GM06990 (cell line): ENCODE measurements at regions not wholly inside any gene's neighbourhood (a gene's known extent, or its start where the extent isn't known, plus 50 kb on each side); places are given as distances from the start of the nearest gene placed in this dataset.
"Not testable (repeated sequence)": the region's sequence is repeated elsewhere in the genome, so short reads cannot be mapped to it uniquely, and the experiment has no call there.

Experiments used
- DNase-seq: peaks from one replicate; pipeline ENCODE4 v3.0.0-alpha.2; 2011; ENCODE audit not compliant: insufficient read length; ENCODE audit errors: extremely low read depth
- H3K27me3 ChIP-seq: replicated peaks from 2 replicates; pipeline ENCODE4 v1.6.0; 2011; ENCODE audit warnings: low read length; ENCODE audit not compliant: control insufficient read depth, insufficient read depth
- H3K36me3 ChIP-seq: 2 replicates; pipeline ENCODE4 v1.5.1; 2011; ENCODE audit warnings: low read length; ENCODE audit not compliant: control insufficient read depth, insufficient read depth
- H3K4me3 ChIP-seq: replicated peaks from 2 replicates; pipeline ENCODE4 v1.5.1; 2011; ENCODE audit warnings: low read depth, mild to moderate bottlenecking, control low read depth, low read length
- TF ChIP-seq, protein P1 (sequence below): IDR thresholded peaks from 2 replicates; pipeline ENCODE4 v1.5.1; 2011; ENCODE audit warnings: low read length, control low read depth, mild to moderate bottlenecking, inconsistent platforms; ENCODE audit not compliant: insufficient read depth, poor library complexity, severe bottlenecking

DNA sequence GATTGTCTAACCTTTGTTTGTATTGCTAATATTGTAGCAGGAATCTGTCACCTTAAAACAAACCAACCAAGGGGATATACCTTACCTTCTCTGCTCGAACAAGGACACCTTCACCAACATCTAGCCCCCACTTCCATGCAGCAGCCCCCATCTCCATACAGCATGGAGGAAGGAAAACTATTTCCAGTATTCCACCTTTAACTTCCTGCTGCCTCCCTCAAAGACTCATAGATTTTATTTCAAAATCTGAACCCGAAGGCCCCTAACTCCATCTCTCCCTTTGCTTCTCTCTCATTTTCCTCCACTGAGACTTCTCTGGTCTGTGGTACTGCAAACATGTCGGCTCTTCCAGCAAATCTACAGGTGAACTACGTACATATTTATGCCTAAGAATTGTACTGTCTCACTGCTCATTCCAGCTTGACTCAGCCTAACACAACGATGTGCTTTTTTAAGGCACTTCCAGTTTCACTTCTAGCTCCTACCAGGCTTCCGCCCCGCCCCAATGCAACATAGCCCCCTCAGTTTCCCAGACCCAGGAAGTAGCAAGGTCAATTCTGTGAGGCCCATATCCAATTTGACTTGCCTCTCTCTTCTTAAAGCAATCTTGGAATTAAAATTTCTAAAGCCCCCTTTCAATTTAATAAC lies 70.7 kb upstream of the RNF38 start:
- DNase-seq: peak; percentile 39
- Histone ChIP-seq H3K36me3 (no peaks in the 10 kb centered on the region), H3K4me3 (peak overlapping the region; percentile 66), H3K27me3 (no peaks in the 10 kb centered on the region)
- TF ChIP-seq, protein P1, sequence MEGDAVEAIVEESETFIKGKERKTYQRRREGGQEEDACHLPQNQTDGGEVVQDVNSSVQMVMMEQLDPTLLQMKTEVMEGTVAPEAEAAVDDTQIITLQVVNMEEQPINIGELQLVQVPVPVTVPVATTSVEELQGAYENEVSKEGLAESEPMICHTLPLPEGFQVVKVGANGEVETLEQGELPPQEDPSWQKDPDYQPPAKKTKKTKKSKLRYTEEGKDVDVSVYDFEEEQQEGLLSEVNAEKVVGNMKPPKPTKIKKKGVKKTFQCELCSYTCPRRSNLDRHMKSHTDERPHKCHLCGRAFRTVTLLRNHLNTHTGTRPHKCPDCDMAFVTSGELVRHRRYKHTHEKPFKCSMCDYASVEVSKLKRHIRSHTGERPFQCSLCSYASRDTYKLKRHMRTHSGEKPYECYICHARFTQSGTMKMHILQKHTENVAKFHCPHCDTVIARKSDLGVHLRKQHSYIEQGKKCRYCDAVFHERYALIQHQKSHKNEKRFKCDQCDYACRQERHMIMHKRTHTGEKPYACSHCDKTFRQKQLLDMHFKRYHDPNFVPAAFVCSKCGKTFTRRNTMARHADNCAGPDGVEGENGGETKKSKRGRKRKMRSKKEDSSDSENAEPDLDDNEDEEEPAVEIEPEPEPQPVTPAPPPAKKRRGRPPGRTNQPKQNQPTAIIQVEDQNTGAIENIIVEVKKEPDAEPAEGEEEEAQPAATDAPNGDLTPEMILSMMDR: no peak

DNA sequence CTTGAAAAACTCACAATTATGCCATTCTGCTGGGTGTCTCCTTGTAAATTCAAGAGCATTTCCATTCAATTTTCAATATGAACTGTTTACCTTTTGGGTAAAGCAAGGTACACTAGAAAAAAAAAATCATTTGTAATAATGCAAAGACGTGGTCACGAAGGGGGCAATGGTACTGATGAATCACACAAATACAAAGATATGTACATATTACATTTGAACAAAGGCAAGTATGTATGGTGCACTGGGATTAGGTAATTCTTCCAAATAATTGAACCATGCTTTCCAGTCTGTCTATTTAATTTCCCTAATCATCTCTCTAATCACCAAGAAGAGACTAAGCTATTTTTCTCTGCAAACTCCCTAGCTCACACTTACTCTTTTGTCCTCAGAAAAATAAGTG lies 63.4 kb upstream of the RNF38 start:
- H3K36me3 ChIP-seq: peaks cover 2% of the 10 kb centered on the region
- TF ChIP-seq, protein P1: no peak
- no peak overlapping the region for H3K4me3 ChIP-seq

DNA sequence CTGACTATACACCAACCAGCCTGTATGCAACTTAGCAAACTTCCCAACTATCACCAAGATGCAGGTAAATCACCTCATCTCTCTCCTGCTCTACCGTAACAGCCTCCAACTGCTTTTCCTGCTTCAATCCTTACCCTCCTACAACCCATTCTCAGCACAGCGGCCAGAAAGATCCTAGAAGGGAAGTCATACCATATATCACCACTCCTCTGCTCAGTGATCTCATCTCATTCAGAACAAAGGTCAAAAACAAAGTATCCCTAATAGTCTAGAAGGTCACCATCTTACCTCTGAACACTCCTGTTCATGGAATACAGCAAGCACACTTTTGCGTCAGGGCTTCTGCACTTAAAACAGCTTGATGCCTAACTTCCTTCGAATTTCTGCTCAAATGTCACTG lies 62.2 kb upstream of the RNF38 start:
- TF ChIP-seq, protein P1: no peak
- Histone ChIP-seq H3K27me3 (no peaks in the 10 kb centered on the region), H3K4me3 (no peak overlapping the region), H3K36me3 (peaks cover 2% of the 10 kb centered on the region)
- no peak for DNase-seq

More for the DNA sequence above, 63.4 kb upstream of the RNF38 start:
- DNase-seq: no peak
- H3K27me3 ChIP-seq: no peaks in the 10 kb centered on the region

DNA sequence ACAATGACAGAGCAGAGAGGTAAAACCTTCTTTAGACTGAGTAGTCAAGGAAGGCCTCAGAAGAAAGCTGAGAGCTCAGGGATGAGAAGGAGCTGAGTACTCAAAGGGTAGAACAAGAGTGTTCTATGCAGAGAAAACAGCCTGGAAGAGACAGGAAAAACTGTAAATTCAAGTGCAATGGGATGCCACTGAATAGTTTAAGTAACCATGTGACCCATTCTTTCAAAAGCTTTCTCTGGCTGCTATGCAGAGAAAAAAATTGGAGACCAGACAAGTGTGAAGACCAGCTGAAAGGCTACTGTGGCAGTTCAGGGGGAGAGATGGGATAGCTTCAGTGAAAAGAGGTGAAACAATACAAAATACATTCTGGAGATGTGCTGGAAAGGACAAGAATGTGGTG lies 61.3 kb upstream of the RNF38 start:
- no peak for DNase-seq
- TF ChIP-seq, protein P1: no peak
- peaks cover 2% of the 10 kb centered on the region for H3K36me3 ChIP-seq
- no peak overlapping the region for H3K4me3 ChIP-seq
- no peaks in the 10 kb centered on the region for H3K27me3 ChIP-seq

DNA sequence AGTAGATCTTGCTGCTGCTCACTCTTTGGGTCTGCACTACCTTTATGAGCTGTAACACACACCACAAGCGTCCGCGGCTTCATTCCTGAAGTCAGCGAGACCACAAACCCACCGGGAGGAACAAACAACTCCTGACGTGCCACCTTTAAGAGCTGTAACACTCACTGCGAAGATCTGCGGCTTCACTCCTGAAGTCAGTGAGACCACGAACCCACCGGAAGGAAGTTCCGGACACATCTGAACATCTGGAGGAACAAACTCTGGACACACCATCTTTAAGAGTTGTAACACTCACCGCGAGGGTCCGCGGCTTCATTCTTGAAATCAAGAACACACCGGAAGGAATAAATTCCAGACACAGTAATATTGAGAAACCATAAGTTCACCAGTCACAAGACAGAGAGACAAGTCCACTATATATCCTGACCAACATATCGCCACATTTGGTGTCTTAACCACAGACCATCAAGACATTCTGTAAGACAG lies 58.4 kb upstream of the RNF38 start:
- not testable (repeated sequence) for H3K27me3 ChIP-seq, H3K36me3 ChIP-seq, H3K4me3 ChIP-seq
- peak; percentile 57 for DNase-seq

DNA sequence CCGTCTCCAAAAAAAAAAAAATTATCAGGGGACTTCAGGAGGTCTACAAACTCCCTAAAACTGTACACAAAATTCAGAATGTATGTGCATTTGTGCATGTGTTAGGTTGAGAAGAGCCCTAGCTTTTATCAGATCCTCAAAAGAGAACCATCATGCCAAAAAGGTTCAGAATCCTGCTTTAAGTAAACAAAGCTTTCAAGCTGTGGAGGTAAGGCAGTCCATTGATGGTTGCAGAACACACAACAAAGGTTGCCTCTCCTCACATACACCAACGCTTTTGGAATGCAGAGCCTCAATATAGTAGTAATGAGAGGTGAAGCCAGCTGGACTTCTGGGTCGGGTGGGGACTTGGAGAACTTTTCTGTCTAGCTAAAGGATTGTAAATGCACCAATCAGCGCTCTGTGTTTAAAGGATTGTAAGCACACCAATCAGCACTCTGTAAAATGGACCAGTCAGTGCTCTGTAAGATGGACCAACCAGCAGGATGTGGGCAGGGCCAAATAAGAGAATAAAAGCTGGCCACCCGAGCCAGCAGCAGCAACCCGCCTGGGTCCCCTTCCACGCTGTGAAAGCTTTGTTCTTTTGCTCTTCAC lies 57.9 kb upstream of the RNF38 start:
- Histone ChIP-seq H3K4me3 (no peak overlapping the region), H3K27me3 (no peaks in the 10 kb centered on the region), H3K36me3 (peaks cover 2% of the 10 kb centered on the region)
- TF ChIP-seq, protein P1: no peak
- DNase-seq: no peak
